HG02571 (cell line): ENCODE measurements at regions not wholly inside any gene's neighbourhood (a gene's known extent, or its start where the extent isn't known, plus 50 kb on each side); places are given as distances from the start of the nearest gene placed in this dataset.

Experiments
- ATAC-seq: cut with Tn5 transposase; IDR thresholded peaks from one replicate; pipeline ENCODE4 v1.9.1; 2021; ENCODE audit warnings: mild to moderate bottlenecking, moderate library complexity; ENCODE audit not compliant: unreplicated experiment

DNA sequence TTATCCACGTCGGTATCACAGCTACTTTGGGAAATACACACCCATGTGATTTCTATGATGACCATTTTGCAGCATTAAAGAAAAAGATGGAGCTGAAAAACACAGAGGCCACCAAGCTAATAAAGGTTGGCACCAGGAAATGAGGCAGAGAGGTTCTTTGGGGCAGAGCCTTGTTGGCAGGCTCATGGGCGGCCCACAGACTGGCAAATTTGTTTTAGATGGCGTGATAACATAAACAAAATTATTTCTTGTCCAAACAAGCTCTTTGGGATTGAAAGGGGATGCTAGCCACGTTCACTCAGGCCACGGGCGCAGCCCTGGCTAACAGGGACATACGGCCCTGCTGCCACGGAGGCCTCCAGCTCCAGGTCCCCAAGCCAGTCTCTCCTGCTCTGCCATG, 135.9 kb upstream of the ZMIZ1 start:
- ATAC-seq, result no peak

- ATAC-seq, result no peak
These were observed 134.8 kb upstream of the ZMIZ1 start for GRCh38 chr10:78933828-78934531.

DNA sequence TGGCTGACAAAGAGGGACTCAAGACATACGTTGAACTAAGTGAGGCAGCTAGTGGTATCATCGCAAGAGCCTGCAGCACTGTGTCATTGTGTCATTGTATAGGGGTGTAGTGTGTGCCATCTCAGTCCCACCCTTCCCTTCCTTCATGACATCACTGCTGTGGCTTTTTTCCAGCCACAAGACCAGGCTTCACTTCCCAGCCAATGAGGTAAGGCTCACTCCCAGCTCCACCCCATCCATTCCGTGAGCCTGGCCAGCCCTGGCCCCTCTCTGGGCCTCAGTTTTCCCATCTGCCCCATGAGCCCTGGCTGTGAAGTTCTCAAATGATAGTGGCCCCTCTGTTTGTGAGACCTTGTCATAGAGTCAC, 134.3 kb upstream of the ZMIZ1 start:
- no peak for ATAC-seq

- ATAC-seq, result no peak
These were observed 133.7 kb upstream of the ZMIZ1 start for GRCh38 chr10:78934994-78935602.

- no peak for ATAC-seq
These were observed 132.9 kb upstream of the ZMIZ1 start for GRCh38 chr10:78935697-78936407.

DNA sequence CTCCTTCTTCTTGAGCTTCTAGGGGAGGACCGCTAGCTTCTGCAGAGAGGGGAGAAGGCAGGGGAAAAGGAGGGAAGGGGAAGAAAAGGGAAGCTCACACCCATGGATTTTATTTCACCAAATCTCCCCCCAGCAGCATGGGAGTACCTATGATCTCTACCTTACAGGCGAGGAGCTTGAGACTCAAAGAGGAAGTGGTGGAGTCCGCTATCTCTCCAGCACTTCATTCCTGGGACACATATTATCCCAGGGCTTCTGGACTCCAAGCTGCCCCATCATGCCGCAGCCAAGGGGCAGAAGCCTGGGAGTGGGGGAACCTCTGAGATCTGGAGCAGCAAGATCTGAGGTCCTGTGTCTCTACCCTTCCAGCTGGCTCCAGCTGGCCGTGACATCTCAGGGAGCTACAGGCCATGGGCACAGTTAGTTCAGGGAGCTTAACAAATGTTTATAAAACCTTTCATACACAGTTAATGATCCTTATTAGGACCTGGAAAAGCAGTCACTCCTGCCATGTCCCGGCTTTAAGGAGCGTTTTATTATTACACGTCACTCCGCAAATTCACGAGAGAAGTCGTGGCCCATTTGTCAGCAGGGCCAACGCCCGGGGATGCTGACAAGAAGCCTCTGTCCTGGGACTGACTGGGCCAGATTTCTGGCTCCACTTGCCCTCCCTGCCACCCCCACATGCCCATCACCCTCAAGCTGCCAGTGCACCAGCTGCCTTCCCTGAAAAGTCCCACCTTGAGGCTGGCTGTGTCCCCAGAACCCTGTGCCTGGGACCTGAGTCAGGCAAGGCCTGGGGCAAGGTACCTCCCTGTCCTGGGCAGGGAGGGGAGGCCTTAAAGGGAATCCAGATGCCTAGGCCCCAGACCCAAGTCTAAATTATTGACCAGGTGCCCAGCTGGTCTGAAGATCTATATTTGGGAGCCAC, 132.1 kb upstream of the ZMIZ1 start:
- no peak for ATAC-seq

GRCh38 chr10:78937393-78937792, 131.4 kb upstream of the ZMIZ1 start:
- ATAC-seq, result no peak

- no peak for ATAC-seq
These were observed 130.7 kb upstream of the ZMIZ1 start for GRCh38 chr10:78937800-78938694.

GRCh38 chr10:78938695-78939672, 129.8 kb upstream of the ZMIZ1 start:
- ATAC-seq, result no peak

DNA sequence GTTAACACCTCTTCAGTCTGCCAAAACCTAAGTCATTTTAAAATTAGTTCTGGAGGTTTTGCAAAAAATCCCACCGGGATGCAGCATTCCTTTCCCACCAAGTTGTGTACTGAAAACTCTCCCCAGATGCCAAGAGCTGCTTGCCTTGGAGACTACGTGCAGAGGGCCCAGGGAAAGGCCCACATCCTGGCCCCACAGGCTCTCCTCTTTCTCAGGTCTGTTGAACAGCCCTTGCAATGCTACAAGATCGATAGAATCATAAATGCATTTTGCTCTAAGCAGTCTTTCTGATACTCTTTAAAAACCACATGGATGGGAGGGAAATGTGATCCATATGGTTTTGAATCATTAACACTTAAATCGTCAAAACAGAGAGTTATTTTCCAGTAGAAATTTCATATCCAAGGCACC, 126.7 kb upstream of the ZMIZ1 start:
- no peak for ATAC-seq

- ATAC-seq, result no peak
These were observed 123.9 kb upstream of the ZMIZ1 start for GRCh38 chr10:78944723-78945312.

GRCh38 chr10:78945838-78946237, 122.9 kb upstream of the ZMIZ1 start:
- no peak for ATAC-seq

- no peak for ATAC-seq
These were observed 121.5 kb upstream of the ZMIZ1 start for GRCh38 chr10:78947226-78947625.

DNA sequence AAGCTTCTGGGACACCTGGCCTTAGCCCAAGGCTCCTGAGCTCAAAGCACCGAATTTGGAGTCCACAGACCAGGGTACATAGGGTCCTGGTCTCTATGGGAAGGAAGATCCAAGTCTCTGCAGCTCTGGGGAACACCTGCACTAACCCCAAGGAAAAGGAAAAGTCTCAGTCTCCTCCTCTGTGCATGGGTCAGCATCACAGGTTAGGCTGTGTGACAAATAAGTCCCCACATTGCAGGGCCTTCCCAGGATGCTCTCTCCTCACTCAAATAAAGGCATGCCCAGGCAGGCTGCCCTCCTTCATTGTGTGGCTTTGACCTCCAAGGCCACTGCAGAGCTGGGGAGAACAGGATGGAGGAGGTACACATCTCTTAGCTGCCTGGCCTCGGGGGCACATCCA, 121.0 kb upstream of the ZMIZ1 start:
- ATAC-seq, result no peak

GRCh38 chr10:78948621-78949030, 120.1 kb upstream of the ZMIZ1 start:
- ATAC-seq, result no peak

- no peak for ATAC-seq
These were observed 117.8 kb upstream of the ZMIZ1 start for GRCh38 chr10:78950656-78951587.

DNA sequence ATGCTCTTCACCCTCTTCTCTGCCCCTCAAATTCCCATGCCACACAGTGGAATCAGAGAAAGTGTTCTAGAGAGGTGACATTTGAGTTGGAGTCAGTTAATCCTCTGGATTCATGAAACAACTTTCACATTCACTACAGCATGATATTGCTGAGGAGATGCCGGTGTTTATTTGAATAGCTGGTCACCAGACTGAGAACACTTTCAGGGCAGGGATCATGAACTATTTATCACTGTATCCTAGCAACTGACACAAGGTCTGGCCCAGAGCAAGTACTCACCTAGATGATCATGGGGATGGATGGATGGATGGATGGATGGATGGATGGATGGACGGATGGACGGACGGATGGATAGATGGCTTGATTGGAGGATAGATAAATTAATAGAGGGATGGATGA, 116.7 kb upstream of the ZMIZ1 start:
- ATAC-seq, result no peak

GRCh38 chr10:78952686-78953085, 116.1 kb upstream of the ZMIZ1 start:
- no peak for ATAC-seq
